SK-N-MC (cell line): ENCODE measurements at regions not wholly inside any gene's neighbourhood (a gene's known extent, or its start where the extent isn't known, plus 50 kb on each side); places are given as distances from the start of the nearest gene placed in this dataset.

Source experiments
- DNase-seq: peaks from one replicate; pipeline ENCODE4 v3.0.0-alpha.2; 2011; ENCODE audit warnings: low read depth, low spot score
- H3K27ac ChIP-seq: fragments of 200-600 bp; sonication (generic); 2 replicates; pipeline ENCODE4 v1.5.1; 2016; ENCODE audit warnings: mixed run types
- H3K36me3 ChIP-seq: fragments of 200-600 bp; sonication (generic); 2 replicates; pipeline ENCODE4 v1.6.1; 2017; ENCODE audit warnings: antibody characterized with exemption, low read length, mixed read lengths; ENCODE audit not compliant: insufficient read depth
- H3K4me3 ChIP-seq: fragments of 200-600 bp; sonication (generic); 2 replicates; pipeline ENCODE4 v1.5.1; 2016
- H3K9ac ChIP-seq: fragments of 200-600 bp; sonication (generic); 2 replicates; pipeline ENCODE4 v1.8.0; 2017; ENCODE audit warnings: mixed run types, mixed read lengths; ENCODE audit not compliant: insufficient read length
- H3K9me3 ChIP-seq: fragments of 200-600 bp; sonication (generic); 2 replicates; pipeline ENCODE4 v1.6.1; 2017; ENCODE audit warnings: low read depth, mild to moderate bottlenecking, antibody characterized with exemption, low read length, moderate library complexity, mixed read lengths
- EZH2 ChIP-seq: fragments of 200-600 bp; sonication (generic); IDR thresholded peaks from one replicate; pipeline ENCODE4 v1.6.1; 2017; ENCODE audit warnings: antibody characterized with exemption
- FOXP2 ChIP-seq: optimal IDR thresholded peaks from 2 replicates; pipeline ENCODE3; 2011; ENCODE audit warnings: mild to moderate bottlenecking, moderate library complexity; ENCODE audit not compliant: insufficient read depth; ENCODE audit errors: extremely low read length, control extremely low read depth
- POLR2AphosphoS5 ChIP-seq: IDR thresholded peaks from 2 replicates; pipeline ENCODE4 v1.6.1; 2012; ENCODE audit warnings: mild to moderate bottlenecking, low read depth, low read length, borderline replicate concordance

DNA sequence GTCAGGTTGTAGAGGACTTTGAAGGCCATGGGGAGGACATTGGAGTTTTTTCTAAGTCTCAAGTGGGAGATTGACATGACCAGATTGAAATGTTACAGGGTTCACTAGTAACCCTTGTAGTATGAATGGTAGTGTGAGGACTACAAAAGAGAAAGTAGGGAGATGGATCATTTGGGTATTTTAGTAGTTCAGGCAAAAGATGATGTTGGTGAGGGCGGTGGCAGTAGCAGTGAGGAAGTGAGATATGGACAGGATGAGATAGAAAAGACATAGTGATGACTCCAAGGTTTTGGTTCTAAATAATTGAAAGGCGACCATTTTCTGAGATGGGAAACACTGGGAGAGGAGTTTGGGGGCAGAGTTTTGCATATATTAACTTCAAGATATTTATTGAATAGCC lies 94.2 kb upstream of the CNTN1 start:
- H3K4me3 ChIP-seq, result no peak overlapping the region
- no peak for DNase-seq
- no peaks in the 10 kb centered on the region for H3K36me3 ChIP-seq
- no peak overlapping the region for H3K27ac ChIP-seq
- TF ChIP-seq EZH2 (no peak), FOXP2 (no peak), POLR2AphosphoS5 (no peak)
- no peaks in the 10 kb centered on the region for H3K9me3 ChIP-seq
- no peak overlapping the region for H3K9ac ChIP-seq

- no peak for DNase-seq
- TF ChIP-seq POLR2AphosphoS5 (no peak), FOXP2 (no peak), EZH2 (no peak)
These were observed 89.7 kb upstream of the CNTN1 start for GRCh38 chr12:40602562-40602961.

GRCh38 chr12:40614923-40615322 lies 77.3 kb upstream of the CNTN1 start:
- no peak overlapping the region for H3K9ac ChIP-seq
- H3K4me3 ChIP-seq, result no peak overlapping the region
- DNase-seq, result no peak
- no peak for TF ChIP-seq EZH2
- no peaks in the 10 kb centered on the region for H3K9me3 ChIP-seq
- H3K36me3 ChIP-seq, result no peaks in the 10 kb centered on the region
- no peak overlapping the region for H3K27ac ChIP-seq

More at GRCh38 chr12:40602562-40602961, 89.7 kb upstream of the CNTN1 start:
- Histone ChIP-seq H3K27ac (no peak overlapping the region), H3K36me3 (no peaks in the 10 kb centered on the region), H3K4me3 (no peak overlapping the region), H3K9me3 (no peaks in the 10 kb centered on the region), H3K9ac (no peak overlapping the region)

DNA sequence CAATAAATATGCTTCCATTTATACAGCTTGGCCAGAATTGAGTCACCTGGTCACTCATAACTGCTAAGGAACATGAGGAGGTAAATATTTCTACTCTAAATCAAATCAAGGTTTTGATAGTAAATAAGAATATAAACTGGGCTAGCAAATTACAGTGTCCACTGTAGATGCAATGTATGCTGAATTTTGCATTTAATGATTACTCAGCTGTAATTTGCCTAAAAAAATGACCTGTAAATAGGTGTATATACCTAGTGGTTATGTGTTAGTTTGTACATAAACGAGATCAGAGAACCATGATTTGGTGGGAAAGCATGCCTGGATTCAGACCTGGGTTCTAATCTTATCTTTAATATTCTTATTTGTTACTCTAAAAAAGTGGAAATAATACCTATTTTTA lies 76.6 kb upstream of the CNTN1 start:
- H3K4me3 ChIP-seq, result no peak overlapping the region
- H3K9ac ChIP-seq, result no peak overlapping the region
- DNase-seq, result no peak
- no peaks in the 10 kb centered on the region for H3K9me3 ChIP-seq
- no peaks in the 10 kb centered on the region for H3K36me3 ChIP-seq
- no peak for TF ChIP-seq EZH2
- TF ChIP-seq FOXP2, result no peak
- TF ChIP-seq POLR2AphosphoS5, result no peak
- no peak overlapping the region for H3K27ac ChIP-seq

DNA sequence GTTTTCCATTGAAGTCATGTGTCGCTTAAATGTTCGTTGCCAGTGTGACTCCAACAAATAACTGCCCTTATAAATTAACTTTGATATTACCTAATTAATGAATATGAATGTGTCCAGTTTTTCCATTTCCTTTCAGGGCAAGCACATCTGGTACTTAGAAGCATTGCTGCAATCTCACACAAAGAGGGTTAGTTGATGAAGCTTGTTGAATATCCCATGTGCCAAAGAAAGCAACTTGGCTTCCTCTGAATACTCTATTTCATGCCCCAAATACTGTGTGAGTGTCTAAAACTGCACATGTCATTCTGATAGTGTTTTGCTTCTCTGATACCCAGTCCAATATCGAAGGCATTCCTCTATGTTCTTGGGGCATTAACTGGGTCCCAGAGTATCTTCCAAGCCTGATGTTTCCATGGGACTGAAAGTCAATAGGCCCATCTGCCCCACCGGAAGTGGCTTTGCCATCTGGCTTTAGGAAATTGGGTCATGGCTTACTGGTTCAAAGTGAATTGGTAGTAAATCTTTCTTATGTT lies 75.8 kb upstream of the CNTN1 start:
- no peaks in the 10 kb centered on the region for H3K36me3 ChIP-seq
- H3K9me3 ChIP-seq, result no peaks in the 10 kb centered on the region
- no peak for DNase-seq
- no peak overlapping the region for H3K4me3 ChIP-seq
- no peak for TF ChIP-seq POLR2AphosphoS5
- TF ChIP-seq EZH2, result no peak
- TF ChIP-seq FOXP2, result no peak
- H3K27ac ChIP-seq, result no peak overlapping the region
- H3K9ac ChIP-seq, result no peak overlapping the region

DNA sequence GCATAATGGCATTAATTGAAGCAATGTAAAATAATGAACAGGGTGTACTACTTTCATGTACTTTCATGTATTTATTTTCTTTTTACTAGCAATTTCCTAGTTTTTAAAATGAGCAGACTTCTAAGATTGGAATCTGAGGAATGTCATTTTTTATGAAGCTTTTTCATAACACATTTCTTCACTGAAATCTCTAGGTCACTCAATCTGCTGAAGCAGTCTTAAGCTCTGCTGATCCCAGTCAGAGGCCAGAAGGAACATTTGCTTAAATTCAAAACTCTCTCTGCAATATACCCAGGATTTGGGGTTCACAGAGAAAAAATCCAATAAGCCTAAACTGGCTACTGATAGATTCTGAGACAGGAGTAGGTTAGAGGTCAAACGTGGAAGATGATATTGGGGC lies 73.6 kb upstream of the CNTN1 start:
- H3K27ac ChIP-seq, result peak overlapping the region; percentile 45
- no peak for TF ChIP-seq POLR2AphosphoS5
- no peak for TF ChIP-seq FOXP2
- no peak for TF ChIP-seq EZH2

DNA sequence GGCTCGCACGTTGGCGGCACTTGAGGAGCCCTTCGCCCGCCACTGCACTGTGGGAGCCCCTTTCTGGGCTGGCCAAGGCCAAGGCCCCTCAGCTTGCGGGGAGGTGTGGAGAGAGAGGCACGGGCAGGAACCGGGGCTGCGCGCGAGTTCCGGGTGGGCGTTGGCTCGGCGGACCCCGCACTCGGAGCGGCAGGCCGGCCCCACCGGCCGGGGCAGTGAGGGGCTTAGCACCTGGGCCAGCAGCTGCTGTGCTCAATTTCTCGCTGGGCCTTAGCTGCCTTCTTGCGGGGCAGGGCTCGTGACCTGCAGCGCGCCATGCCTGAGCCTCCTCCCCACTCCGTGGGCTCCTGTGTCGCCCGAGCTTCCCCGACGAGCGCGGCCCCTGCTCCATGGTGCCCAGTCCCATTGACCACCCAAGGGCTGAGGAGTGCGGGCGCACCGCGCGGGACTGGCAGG lies 71.6 kb upstream of the CNTN1 start:
- Histone ChIP-seq H3K9me3 (no peaks in the 10 kb centered on the region), H3K9ac (no peak overlapping the region), H3K36me3 (no peaks in the 10 kb centered on the region), H3K27ac (no peak overlapping the region), H3K4me3 (no peak overlapping the region)
- DNase-seq, result no peak
- TF ChIP-seq FOXP2 (no peak), POLR2AphosphoS5 (no peak), EZH2 (no peak)

More for the DNA sequence above, 73.6 kb upstream of the CNTN1 start:
- H3K9ac ChIP-seq, result no peak overlapping the region
- no peaks in the 10 kb centered on the region for H3K9me3 ChIP-seq
- H3K4me3 ChIP-seq, result no peak overlapping the region
- no peak for DNase-seq
- H3K36me3 ChIP-seq, result no peaks in the 10 kb centered on the region

DNA sequence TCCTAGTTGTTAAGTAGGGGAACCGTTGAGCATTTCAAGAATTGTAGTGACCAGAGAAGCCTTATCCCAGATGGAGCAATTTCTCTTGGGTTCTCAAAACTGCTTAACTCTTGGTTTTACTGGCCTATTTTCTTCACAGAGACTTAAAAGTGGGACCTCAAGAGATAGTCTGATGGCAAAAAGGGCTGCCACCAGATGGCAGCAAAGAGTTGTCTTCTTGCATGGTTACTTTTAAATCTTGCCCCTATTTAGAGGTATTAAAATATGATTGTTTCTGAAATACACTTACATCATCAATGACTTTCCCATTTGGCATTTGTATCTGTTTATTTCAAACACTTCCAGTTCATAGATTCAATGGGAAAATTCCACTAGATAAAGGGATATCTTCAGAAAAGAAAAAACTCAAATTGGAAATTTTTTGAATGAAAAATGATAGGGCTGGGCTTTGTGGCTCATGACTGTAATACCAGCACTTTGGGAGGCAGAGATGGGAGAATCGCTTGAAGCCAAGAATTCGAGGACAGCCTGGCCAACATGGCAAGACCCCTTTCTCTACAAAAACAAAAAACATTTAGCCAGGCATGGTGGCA lies 69.9 kb upstream of the CNTN1 start:
- Histone ChIP-seq H3K27ac (no peak overlapping the region), H3K9me3 (no peaks in the 10 kb centered on the region), H3K36me3 (no peaks in the 10 kb centered on the region), H3K4me3 (no peak overlapping the region), H3K9ac (no peak overlapping the region)
- DNase-seq, result peak; percentile 66
- TF ChIP-seq EZH2, result no peak
- no peak for TF ChIP-seq POLR2AphosphoS5
- no peak for TF ChIP-seq FOXP2

DNA sequence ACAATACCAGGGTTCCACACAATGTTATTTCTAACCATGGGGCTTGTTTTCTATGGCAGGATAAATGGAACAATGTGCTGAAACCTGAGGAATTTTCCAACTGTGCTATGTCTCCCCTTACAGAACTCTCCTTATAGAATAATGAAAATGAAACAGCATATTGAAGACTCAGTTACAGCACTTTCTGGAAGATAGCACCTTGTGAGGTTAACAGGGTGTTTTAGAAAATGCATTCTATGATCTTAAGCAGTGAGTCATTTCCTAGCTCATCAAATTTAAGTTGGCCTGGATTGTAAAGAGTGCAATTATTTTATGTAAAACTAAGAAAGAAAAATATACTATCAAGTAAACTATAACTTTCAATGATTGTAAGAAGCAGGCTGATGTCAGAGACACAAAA lies 60.1 kb upstream of the CNTN1 start:
- no peaks in the 10 kb centered on the region for H3K9me3 ChIP-seq
- no peak for DNase-seq
- no peak overlapping the region for H3K27ac ChIP-seq
- H3K4me3 ChIP-seq, result no peak overlapping the region
- no peaks in the 10 kb centered on the region for H3K36me3 ChIP-seq
- TF ChIP-seq EZH2, result no peak
- no peak for TF ChIP-seq POLR2AphosphoS5
- no peak for TF ChIP-seq FOXP2
- H3K9ac ChIP-seq, result no peak overlapping the region
